ENCODE measurements at regions not wholly inside any gene's neighbourhood (a gene's known extent, or its start where the extent isn't known, plus 50 kb on each side); places are given as distances from the start of the nearest gene placed in this dataset.

GRCh38 chr9:14467675-14468374 lies 153.9 kb upstream of the NFIB start:
- no peak for DNase-seq (ENCODE audit: low read depth, low spot score)

- DNase-seq (ENCODE audit: low read depth, low spot score) = no peak
Measured at GRCh38 chr9:14466828-14467227, 152.9 kb upstream of the NFIB start.

- no peak for DNase-seq (ENCODE audit: low read depth, low spot score)
Measured at GRCh38 chr9:14466429-14466818, 152.5 kb upstream of the NFIB start.

GRCh38 chr9:14462950-14463349 lies 149.0 kb upstream of the NFIB start:
- DNase-seq (ENCODE audit: low read depth, low spot score) = no peak

- no peak for DNase-seq (ENCODE audit: low read depth, low spot score)
Measured at GRCh38 chr9:14455243-14455642, 141.3 kb upstream of the NFIB start.

GRCh38 chr9:14453286-14453685 lies 139.3 kb upstream of the NFIB start:
- DNase-seq (ENCODE audit: low read depth, low spot score) = no peak

- no peak for DNase-seq (ENCODE audit: low read depth, low spot score)
Measured at GRCh38 chr9:14452539-14452938, 138.6 kb upstream of the NFIB start.

- DNase-seq (ENCODE audit: low read depth, low spot score) = no peak
Measured at GRCh38 chr9:14451949-14452348, 138.0 kb upstream of the NFIB start.

GRCh38 chr9:14447103-14447502 lies 133.2 kb upstream of the NFIB start:
- DNase-seq (ENCODE audit: low read depth, low spot score) = no peak

- DNase-seq (ENCODE audit: low read depth, low spot score) = no peak
Measured at GRCh38 chr9:14445946-14446345, 132.0 kb upstream of the NFIB start.

- no peak for DNase-seq (ENCODE audit: low read depth, low spot score)
Measured at GRCh38 chr9:14442956-14443355, 129.0 kb upstream of the NFIB start.

GRCh38 chr9:14441976-14442651 lies 128.2 kb upstream of the NFIB start:
- DNase-seq (ENCODE audit: low read depth, low spot score) = no peak

- no peak for DNase-seq (ENCODE audit: low read depth, low spot score)
Measured at GRCh38 chr9:14441115-14441514, 127.2 kb upstream of the NFIB start.

GRCh38 chr9:14440062-14440461 lies 126.1 kb upstream of the NFIB start:
- no peak for DNase-seq (ENCODE audit: low read depth, low spot score)

- DNase-seq (ENCODE audit: low read depth, low spot score) = no peak
Measured at GRCh38 chr9:14439555-14439954, 125.6 kb upstream of the NFIB start.

GRCh38 chr9:14438232-14439021 lies 124.5 kb upstream of the NFIB start:
- no peak for DNase-seq (ENCODE audit: low read depth, low spot score)

GRCh38 chr9:14437354-14438231 lies 123.7 kb upstream of the NFIB start:
- no peak for DNase-seq (ENCODE audit: low read depth, low spot score)

- no peak for DNase-seq (ENCODE audit: low read depth, low spot score)
Measured at GRCh38 chr9:14435871-14436270, 121.9 kb upstream of the NFIB start.

GRCh38 chr9:14434971-14435718 lies 121.2 kb upstream of the NFIB start:
- no peak for DNase-seq (ENCODE audit: low read depth, low spot score)

- no peak for DNase-seq (ENCODE audit: low read depth, low spot score)
Measured at GRCh38 chr9:14434158-14434504, 120.2 kb upstream of the NFIB start.
